NOMO-1 (cell line): ENCODE measurements at regions not wholly inside any gene's neighbourhood (a gene's known extent, or its start where the extent isn't known, plus 50 kb on each side); places are given as distances from the start of the nearest gene placed in this dataset.
"Not testable (repeated sequence)": the region's sequence is repeated elsewhere in the genome, so short reads cannot be mapped to it uniquely, and the experiment has no call there.

Source experiments
- DNase-seq, 2 experiments: peaks; one replicate each; lab custom pipeline; 2025; ENCODE audit not compliant: unreplicated experiment in 2 of 2; lab: John Stamatoyannopoulos, UW

- DNase-seq, result not testable (repeated sequence)
Observed at GRCh38 chr11:98394500-98394899, 626.2 kb upstream of the CNTN5 start.

GRCh38 chr11:98398508-98398907, 622.2 kb upstream of the CNTN5 start:
- DNase-seq, result no peak

- DNase-seq, result no peak
Observed at GRCh38 chr11:98409069-98409468, 611.7 kb upstream of the CNTN5 start.

GRCh38 chr11:98411777-98412176, 609.0 kb upstream of the CNTN5 start:
- no peak for DNase-seq

GRCh38 chr11:98417256-98417755, 603.4 kb upstream of the CNTN5 start:
- no peak for DNase-seq

GRCh38 chr11:98423933-98424332, 596.8 kb upstream of the CNTN5 start:
- DNase-seq, result no peak

- not testable (repeated sequence) for DNase-seq
Observed at GRCh38 chr11:98424773-98425172, 596.0 kb upstream of the CNTN5 start.

GRCh38 chr11:98431463-98432359, 589.0 kb upstream of the CNTN5 start:
- no peak for DNase-seq

GRCh38 chr11:98434296-98434695, 586.5 kb upstream of the CNTN5 start:
- DNase-seq, result no peak

- no peak for DNase-seq
Observed at GRCh38 chr11:98453378-98453777, 567.4 kb upstream of the CNTN5 start.

GRCh38 chr11:98455500-98456307, 565.0 kb upstream of the CNTN5 start:
- DNase-seq, result no peak

GRCh38 chr11:98456308-98456680, 564.5 kb upstream of the CNTN5 start:
- DNase-seq, result no peak

- DNase-seq, result no peak
Observed at GRCh38 chr11:98495016-98495415, 525.7 kb upstream of the CNTN5 start.

- DNase-seq, result no peak
Observed at GRCh38 chr11:98495601-98496000, 525.1 kb upstream of the CNTN5 start.

GRCh38 chr11:98507208-98507607, 513.5 kb upstream of the CNTN5 start:
- DNase-seq, result peak in 1 of 2 experiments; percentile 3

GRCh38 chr11:98512938-98513337, 507.8 kb upstream of the CNTN5 start:
- DNase-seq, result no peak

GRCh38 chr11:98531576-98531975, 489.2 kb upstream of the CNTN5 start:
- no peak for DNase-seq

GRCh38 chr11:98536023-98536422, 484.7 kb upstream of the CNTN5 start:
- DNase-seq, result no peak

- DNase-seq, result not testable (repeated sequence)
Observed at GRCh38 chr11:98538358-98538757, 482.4 kb upstream of the CNTN5 start.

GRCh38 chr11:98545544-98546175, 475.1 kb upstream of the CNTN5 start:
- no peak for DNase-seq

GRCh38 chr11:98549571-98549970, 471.2 kb upstream of the CNTN5 start:
- no peak for DNase-seq
